ENCODE measurements at regions not wholly inside any gene's neighbourhood (a gene's known extent, or its start where the extent isn't known, plus 50 kb on each side); places are given as distances from the start of the nearest gene placed in this dataset.

DNA sequence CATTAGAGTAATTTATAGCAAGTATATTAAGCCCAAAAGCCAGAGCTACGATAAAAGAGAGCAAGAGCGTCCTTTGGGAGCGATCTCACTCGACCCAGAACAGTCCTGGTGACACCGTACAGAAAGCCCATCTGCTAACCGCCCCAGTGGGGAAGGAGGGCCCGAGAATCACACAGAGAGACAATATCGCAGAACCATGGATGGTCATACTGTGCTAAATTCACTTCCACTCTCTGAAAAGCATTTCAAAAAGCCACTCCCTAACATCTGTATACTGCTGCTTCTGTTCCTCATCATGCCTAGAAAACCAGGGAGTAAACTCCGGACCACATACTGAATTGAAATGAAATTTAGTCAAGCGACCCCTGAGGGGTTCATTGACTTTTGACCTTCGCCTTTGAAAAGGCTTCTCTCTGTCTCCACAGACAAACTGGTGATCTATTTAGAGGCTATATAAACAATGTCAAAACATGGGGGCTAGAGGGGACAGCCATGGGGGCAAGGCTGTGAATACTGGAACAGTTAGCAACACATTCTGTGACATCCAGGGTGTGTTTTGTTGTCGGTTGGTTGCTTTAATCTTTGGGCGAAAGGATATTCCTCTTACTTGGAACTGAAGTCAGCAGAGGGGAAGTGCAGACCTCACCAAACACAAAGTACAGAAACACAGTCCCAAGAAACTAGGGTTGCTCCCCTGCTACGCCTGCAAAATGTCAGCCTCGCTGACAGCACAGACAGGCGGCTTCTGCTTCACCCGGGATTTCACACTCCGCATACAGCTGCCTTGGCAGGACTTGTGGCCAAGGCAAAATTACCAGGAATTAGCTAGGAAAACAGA, 129.0 kb upstream of the RASGEF1B start:
- intact Hi-C loops (cut with DNase I; ENCODE audit: low total_unique reads), result no loop called here
- no peaks in the 10 kb centered on the region for H3K27me3 ChIP-seq
- no peaks in the 10 kb centered on the region for H3K36me3 ChIP-seq
- H3K4me1 ChIP-seq, result peaks cover 5 to 48% (median 29%) of the 10 kb centered on the region in 4 donors
- DNase-seq, result peak in 1 of 2 donors; percentile 84
- peak overlapping the region in 3 of 5 donors; percentile 17 to 46 (median 40) for H3K27ac ChIP-seq
- TF ChIP-seq POLR2AphosphoS5 (IDR thresholded peaks at IDR 0.05) (peak in 1 of 3 donors; percentile 21), EP300 (IDR thresholded peaks at IDR 0.05) (no peak)
- WGBS, 5 donors, result 63 to 85% (median 83%) methylated on average over 18 of the region's 18 CpGs
- peaks cover 0 to 7% (median 3%) of the 10 kb centered on the region in 4 donors for H3K9me3 ChIP-seq
- no peak overlapping the region for H3K4me3 ChIP-seq

GRCh38 chr4:81599742-81600380, 128.2 kb upstream of the RASGEF1B start:
- no peak for TF ChIP-seq CTCF (IDR thresholded peaks at IDR 0.05)
- no peak for TF ChIP-seq POLR2AphosphoS5 (IDR thresholded peaks at IDR 0.05)
- no peak for TF ChIP-seq EP300 (IDR thresholded peaks at IDR 0.05)
- TF ChIP-seq POLR2A (IDR thresholded peaks at IDR 0.05), result no peak
- H3K27ac ChIP-seq, result peak overlapping the region in 3 of 5 donors; percentile 17 to 46 (median 40)

GRCh38 chr4:81595798-81596610, 124.3 kb upstream of the RASGEF1B start:
- intact Hi-C loops (cut with DNase I; ENCODE audit: low total_unique reads), result no loop called here
- peak in 1 of 2 donors; percentile 21 for DNase-seq
- WGBS, 5 donors, result 19 to 38% (median 22%) methylated on average over 5 of the region's 5 CpGs

More at GRCh38 chr4:81599742-81600380, 128.2 kb upstream of the RASGEF1B start:
- 55 to 75% (median 66%) methylated on average over 5 of the region's 5 CpGs for WGBS, 5 donors
- Histone ChIP-seq H3K4me1 (peaks cover 13 to 53% (median 34%) of the 10 kb centered on the region in 4 donors), H3K36me3 (no peaks in the 10 kb centered on the region), H3K4me3 (no peak overlapping the region), H3K9me3 (peaks cover 0 to 7% (median 3%) of the 10 kb centered on the region in 4 donors), H3K27me3 (no peaks in the 10 kb centered on the region)
- peak in 1 of 2 donors; percentile 32 for DNase-seq
- intact Hi-C loops (cut with DNase I; ENCODE audit: low total_unique reads), result no loop called here

DNA sequence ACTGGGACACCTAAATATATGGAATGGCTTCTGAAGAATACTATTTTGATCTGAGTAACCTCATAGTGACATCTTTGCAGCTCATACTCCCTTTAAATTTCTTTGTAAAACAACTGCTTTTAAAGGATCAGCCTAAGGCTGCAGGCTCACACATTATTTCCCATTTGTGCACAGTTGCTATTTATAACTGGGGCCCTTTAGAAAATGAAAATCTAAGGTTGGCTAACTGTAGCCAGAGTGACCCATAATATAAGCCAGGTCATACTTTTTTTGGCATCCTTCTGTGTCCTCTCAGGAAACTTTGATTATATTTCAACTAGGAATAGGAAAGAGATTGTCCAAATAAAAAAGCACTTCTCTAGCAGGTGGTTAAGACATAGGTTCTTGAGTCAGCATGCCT, 123.6 kb upstream of the RASGEF1B start:
- Histone ChIP-seq H3K4me1 (peaks cover 13 to 42% (median 23%) of the 10 kb centered on the region in 4 donors), H3K27me3 (no peaks in the 10 kb centered on the region), H3K27ac (no peak overlapping the region), H3K9me3 (peaks cover 0 to 7% (median 3%) of the 10 kb centered on the region in 4 donors), H3K4me3 (no peak overlapping the region), H3K36me3 (no peaks in the 10 kb centered on the region)
- no peak for DNase-seq
- TF ChIP-seq EP300 (IDR thresholded peaks at IDR 0.05), result no peak
- no peak for TF ChIP-seq CTCF (IDR thresholded peaks at IDR 0.05)
- TF ChIP-seq POLR2A (IDR thresholded peaks at IDR 0.05), result no peak
- no peak for TF ChIP-seq POLR2AphosphoS5 (IDR thresholded peaks at IDR 0.05)
- intact Hi-C loops (cut with DNase I; ENCODE audit: low total_unique reads), result no loop called here

More at GRCh38 chr4:81595798-81596610, 124.3 kb upstream of the RASGEF1B start:
- Histone ChIP-seq H3K4me3 (no peak overlapping the region), H3K9me3 (peaks cover 0 to 7% (median 3%) of the 10 kb centered on the region in 4 donors), H3K27me3 (no peaks in the 10 kb centered on the region), H3K4me1 (peaks cover 13 to 49% (median 30%) of the 10 kb centered on the region in 4 donors), H3K27ac (peak overlapping the region in 2 of 5 donors; percentile 24 to 39), H3K36me3 (no peaks in the 10 kb centered on the region)
- TF ChIP-seq POLR2A (IDR thresholded peaks at IDR 0.05) (no peak), CTCF (IDR thresholded peaks at IDR 0.05) (no peak), POLR2AphosphoS5 (IDR thresholded peaks at IDR 0.05) (no peak), EP300 (IDR thresholded peaks at IDR 0.05) (no peak)
